NCI-H2196 (cell line): ENCODE measurements at regions not wholly inside any gene's neighbourhood (a gene's known extent, or its start where the extent isn't known, plus 50 kb on each side); places are given as distances from the start of the nearest gene placed in this dataset.

Source experiments
- DNase-seq: peaks from one replicate; lab custom pipeline; 2025; ENCODE audit not compliant: unreplicated experiment; lab: John Stamatoyannopoulos, UW

DNA sequence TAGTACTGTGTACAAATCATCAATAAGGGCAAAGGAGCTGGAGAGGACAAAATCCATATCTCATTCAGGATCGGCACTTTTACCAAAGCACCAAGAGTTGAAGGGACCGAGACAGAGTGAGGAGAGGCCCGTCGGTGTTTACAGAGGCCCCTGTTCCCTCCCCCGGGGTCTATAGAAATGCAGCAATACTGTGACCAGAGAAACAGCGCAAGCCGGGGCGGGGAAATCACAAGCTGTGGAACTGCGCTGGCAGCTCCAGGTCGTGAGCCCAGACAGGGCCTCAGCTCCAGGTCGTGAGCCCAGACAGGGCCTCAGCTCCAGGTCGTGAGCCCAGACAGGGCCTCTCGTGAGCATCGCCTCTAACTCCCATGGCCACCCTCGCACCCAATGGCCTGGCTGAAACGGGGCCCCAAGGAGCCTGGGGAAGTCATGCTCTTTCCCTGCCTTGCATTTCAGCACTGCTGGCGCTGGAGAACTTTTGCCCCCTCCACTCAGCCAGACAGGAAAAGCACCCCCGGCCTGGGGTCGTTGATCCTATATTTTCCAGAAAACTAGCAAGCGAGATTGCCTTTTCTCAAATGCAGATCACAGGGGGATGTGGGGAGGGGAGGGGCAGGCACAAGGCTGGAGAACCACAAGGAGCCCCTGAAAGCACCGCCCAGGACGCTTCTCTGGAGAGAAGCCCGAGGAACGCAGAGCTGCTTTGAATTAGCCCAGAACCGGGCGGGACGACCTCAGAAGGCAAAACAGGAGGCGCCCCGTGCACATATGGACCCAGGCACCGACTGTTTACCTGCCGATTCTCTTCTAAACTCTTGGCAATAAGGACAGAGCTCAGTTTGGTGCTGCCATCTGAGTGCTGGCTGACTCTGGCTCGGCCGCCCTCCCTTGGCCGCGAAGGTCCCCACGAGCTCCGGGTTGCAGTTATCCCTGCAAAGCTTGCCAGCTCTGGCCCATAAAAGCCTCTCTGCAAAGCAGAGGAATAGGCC, 223.7 kb downstream of the ACKR3 start:
- DNase-seq, result no peak

DNA sequence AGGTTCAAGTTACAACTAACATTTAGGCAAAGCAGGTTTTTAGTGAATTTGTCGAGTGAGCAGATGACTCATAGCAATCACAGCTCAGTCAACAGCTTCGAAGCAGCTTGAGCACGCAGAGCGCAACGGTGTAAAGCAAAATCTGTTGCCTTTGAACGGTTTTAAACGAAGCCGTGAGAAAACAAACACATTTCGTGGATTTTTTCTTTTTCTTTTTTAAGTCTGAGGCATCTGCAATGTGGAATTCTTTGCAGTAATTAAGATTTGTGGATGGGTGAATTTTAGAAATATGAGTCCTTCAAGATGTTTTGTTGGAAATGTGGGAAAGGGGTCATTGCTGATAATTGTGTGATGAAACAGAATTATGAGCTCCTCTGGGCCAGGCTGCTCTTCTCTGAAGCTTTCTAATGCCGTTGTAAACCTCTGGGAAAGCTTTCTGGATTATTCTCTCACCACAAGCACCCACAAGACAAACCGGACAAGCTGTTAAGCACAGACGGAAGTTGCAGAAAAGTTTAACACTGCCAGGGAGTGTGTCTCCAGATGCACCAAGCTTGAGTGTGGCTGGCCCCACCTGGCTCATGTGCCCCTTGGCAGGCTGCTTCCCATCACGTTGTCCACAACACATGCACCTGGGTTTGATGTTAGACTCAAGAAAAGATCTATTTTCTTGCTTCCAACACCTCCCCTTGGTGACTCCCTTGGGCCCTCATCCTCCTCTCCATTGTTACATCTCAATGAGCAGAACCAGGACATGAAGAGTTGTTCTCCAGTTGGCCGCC, 224.7 kb downstream of the ACKR3 start:
- no peak for DNase-seq

DNA sequence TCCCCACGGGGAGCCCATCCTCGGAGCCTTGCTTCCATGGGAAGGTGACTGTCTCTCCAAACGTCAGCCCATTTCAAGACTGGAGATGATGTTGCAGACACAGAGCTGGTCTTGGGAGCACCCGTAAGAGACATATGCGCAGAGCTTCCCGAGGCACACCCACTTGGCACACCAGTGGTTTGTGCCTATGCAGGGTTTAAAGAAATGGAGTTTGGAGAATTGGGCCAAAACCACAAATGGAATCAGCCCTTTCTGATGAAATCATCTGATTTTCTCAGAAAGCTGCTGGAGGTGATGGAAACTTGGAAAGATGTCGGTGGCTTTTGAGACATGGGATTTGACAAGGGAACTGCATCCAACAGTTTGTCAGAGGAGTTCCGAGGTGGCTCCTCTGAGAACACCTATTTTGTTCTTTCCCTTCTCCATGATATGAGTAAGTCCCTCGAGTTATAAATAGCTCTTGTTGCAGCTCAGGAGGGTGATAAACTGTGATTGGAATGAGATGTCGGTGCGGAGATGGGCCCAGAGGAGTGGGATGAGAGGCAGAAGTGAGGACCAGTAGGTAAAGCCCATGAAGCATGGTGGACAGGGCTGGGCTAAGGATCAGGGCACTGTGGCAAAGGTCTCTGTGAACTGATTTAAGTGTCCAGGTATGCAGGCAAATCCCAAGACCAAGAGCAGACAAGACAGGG, 225.7 kb downstream of the ACKR3 start:
- DNase-seq, result no peak

DNA sequence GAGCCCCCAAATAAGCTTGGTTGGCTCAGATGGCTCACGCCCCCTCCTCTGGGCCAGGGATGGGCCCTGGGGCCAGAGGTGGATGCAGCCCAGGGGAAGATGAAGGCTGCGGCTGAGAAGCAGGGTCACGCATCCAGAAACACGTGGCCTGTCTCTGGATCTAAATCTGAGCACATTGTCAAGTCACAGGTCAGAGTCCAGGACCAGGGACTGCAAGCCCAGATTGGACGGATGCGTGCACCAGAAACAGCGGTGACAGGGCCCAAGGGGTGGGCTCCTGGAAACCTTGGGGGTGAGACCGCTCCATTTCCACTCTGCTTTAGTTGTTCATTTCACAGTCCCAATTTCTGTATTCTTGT, 226.2 kb downstream of the ACKR3 start:
- DNase-seq, result no peak

DNA sequence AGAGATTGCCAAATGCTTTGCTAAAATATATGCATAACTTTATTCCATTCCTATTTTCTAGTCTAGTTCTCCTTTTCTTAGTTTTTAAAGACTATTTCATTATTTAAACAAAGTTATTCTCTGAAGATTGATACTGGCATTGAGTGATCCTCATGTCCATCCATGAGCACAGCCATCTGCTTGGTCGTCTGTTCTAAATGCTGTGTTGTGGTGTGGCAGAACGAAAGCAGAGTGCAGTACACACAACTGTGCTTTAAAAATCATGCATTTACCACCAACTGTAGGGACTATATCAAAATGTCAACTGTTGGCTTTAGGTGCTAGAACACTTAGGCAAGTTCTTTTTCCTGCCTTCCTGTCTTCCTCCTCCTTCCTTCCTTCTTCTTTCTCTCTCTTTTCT, 226.6 kb downstream of the ACKR3 start:
- DNase-seq, result no peak

DNA sequence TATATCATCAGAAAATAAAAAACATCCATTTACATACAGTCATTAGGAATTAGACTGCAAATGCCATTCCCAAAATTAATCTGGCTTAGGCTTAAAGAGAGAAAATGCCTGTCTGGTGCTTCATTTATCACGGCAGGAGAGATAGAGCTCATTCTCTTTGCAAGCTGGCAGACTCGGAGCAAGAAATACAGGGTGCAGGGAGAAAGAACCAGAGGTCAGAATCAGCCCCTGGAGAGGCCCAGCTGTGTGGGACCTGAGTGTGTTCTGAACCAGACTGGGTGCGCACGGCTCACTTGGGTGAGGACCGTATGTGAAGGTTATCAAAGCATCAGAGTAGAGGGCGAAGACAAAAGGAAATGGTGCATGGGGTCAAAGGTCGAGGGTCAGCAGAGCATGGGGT, 227.8 kb downstream of the ACKR3 start:
- no peak for DNase-seq

DNA sequence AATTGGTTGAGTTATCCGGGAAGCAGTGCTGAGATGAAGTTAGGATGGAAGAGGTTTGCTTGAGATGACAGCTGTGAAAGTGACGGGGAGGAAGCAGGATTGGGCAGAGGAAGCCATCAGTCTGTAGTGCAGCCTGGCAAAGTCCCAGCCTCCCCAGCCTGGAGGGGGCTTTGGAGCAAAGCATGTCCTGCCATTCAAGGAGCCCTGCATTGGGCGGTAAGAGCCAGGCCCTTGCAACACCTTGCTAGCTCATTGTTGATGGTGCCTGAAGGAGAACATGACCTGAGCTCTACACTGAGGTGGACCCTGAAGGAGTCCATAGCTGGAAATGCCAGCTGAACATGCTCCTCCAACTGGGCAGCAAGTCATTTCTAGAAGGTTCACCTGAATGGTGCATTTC, 228.9 kb downstream of the ACKR3 start:
- DNase-seq, result no peak

DNA sequence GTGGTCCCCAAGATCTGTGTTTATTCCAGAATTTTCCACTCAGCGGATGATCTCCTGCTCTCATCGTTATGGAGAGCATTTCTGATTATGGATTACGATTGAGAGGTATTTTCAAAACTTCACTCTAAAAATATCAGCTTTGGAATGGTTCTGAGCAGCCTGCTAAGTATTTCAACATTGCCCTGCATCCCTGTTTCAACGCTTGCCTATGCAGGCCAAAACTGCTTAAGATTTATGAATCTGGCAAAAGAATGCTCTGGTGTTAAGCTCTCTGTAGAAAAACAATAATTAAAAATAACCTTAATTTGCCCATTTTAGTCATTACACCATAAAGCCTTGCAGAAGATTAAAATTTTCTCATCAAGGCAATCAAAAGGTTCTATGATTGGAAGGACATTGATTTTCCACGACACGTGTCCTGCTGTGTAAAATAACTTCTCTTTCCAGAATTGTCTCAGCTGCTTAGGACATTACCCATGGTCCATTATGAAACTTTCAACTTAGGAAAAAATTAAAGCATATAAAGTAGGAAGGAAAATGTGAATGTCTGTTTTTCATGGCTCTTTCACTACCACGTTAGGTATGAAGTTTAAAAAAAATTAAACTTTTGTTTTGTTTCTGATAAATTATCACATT, 229.9 kb downstream of the ACKR3 start:
- no peak for DNase-seq

DNA sequence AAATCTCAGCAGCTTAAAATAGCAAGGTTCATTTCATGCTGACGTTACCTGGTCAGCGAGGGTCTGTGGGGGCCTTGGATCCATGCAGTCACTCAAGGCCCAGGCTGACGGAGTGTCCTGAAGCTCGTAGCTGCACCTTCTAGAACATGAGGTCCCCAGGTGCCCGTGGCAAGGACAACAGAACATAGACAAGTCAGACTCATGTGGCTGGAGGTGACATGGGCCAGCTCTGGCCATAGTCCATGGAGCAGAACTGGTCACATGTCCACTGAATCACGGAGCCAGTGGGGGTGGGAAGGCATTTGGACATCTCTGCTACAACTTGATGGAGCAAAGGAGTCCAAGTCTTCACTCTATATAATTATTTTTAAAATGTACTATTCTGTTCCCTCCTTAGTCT, 233.2 kb downstream of the ACKR3 start:
- no peak for DNase-seq

DNA sequence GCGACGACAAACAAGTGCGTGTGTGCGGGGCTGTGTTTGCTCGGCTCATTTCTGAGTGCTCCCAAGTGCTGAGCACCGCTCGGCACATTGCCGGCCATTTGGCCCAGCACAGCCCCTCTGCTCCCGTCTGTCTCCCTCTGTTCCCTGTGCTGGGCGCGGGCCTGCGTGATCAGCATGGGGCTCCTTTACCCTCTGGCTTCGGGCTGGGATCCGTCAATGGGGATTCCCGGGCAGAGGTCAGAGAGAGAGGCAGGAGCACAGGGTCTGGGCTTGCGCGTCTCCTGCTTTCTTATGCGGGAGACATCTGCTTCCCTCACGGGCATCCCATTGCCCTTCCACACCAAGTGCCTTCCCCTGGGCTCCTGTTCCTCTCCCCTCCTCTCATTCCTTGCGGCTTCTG, 234.0 kb downstream of the ACKR3 start:
- no peak for DNase-seq

DNA sequence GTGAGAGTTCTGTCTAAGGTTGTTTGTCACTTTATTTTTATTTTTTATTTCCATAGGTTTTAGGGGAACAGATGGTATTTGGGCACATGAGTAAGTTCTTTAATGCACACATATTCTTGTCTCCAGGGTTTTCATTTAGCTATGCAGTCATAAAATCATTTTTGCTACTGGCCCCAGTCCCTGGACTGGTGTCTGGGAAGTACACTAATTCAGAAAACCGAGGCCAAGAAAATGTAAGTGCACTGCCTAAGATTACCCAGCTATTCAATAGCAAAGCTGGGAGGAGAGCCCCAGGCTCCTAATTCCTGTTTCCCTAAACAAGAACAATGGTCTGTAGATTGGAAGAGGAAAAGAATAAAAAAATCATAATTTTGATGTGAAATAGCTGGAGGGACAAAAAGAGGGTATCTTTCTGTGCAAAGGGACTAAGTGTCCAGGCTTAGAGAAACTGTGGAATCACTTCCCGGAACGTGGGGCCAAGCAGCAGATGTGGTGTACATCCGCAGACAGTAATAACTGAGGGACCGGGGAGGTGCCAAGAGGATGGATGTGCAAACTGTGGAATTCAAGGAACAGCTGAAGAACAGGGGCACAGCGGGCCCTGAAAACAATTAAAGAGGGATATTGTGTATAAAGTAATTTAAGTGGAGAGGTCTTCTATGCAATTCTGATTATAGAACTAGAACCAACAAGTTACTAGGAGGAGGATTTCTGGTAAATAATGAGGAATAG, 236.3 kb downstream of the ACKR3 start:
- DNase-seq, result no peak

DNA sequence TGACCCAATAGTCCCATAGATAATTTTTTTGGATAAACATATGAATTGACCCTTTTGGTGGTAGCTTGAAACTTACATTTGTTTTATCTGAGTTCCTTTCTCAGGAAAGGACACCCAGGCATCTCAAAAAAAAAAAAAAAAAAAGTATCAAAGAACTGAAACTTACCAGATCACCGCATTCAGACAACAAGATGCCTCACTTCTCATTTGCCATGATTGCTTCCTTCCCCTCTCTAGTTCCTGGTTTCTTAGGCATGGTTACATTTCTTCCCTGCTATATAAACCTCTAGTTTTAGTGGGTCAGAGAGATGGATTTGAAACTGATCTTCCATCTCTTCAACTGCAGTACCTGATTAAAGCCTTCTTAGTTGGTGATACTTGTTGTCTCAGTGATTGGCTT, 240.1 kb downstream of the ACKR3 start:
- DNase-seq, result no peak

DNA sequence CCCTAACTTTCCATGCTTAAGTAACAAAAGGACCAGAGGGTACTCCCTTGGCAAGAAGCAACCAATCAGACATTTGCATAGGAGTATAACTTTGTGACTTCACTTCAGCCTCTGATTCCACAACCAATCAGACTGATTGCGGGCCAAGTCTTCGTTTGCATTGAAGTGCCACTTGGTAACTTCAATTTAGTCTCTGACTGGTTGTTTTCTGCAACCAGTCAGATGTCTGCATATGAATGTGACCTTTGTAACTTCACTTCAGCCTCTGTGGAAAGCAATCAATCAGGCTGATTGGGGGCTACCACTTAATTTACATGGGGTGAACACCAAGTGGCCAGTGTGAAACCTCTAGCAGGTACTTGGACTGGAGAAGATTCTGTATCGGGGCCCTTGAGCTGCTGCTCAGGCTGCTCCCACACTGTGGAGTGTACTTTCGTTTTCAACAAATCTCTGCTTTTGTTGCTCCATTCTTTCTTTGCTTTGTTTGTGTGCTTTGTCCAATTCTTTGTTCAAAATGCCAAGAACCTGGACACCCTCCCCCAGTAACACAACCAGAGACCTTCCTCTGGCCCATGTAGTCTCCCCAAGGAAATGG, 241.5 kb downstream of the ACKR3 start:
- no peak for DNase-seq

DNA sequence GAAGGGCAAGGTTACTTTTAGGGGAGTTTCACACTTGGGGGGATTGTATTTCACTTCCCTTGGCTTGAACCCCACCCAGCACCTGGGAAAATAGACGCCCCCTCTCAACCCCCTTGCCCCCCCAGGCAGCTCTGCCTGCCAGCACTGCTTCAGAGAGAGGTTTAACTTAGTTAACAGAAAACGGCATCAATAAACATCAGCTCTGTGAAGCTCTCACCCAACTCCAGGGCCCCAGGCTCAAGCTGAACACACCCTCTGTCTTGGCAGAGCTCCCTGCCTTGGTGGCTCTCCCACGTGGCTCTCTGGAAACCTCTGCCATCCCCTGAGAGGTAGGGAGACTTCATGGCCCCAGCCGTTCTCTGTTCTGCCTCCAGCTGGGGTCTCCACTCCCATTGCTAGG, 244.1 kb downstream of the ACKR3 start:
- DNase-seq, result no peak

DNA sequence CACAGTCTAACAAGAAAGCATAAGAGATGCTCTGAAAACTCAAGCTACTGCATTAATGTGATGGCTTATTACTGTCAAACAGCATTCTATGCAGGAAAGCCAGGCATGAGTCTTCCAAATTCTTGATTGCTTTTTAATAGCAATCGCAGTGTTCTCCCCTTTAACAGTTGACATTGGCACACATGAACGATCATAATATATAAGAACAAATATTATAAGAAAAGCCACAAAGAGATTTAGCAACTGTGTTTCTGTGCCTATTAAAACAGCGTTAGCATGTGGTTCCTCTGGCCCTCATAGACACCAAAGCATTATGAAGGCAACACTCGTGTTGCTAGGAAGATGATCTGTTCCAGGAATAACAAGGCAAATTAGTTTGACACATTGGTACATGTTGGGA, 245.0 kb downstream of the ACKR3 start:
- no peak for DNase-seq

DNA sequence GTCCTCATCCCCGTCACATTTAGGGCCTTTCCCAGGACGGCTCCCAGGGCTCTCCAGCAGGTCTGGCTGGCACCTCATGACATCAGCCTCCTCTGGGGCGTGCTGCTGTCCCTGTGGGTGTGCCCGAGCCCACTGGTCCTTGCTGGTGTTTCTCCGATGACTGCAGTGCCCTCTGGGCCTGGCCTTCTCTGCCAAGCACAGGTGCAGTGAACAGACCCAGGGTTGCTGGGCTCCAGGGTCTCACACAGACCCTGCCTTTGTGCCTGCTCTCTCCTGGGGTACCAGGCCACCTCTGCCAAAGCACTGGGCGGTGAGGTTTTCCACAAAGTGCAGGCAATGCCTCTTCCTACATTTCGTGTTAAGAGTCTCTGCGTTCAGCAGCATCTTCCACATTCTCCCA, 246.1 kb downstream of the ACKR3 start:
- no peak for DNase-seq

DNA sequence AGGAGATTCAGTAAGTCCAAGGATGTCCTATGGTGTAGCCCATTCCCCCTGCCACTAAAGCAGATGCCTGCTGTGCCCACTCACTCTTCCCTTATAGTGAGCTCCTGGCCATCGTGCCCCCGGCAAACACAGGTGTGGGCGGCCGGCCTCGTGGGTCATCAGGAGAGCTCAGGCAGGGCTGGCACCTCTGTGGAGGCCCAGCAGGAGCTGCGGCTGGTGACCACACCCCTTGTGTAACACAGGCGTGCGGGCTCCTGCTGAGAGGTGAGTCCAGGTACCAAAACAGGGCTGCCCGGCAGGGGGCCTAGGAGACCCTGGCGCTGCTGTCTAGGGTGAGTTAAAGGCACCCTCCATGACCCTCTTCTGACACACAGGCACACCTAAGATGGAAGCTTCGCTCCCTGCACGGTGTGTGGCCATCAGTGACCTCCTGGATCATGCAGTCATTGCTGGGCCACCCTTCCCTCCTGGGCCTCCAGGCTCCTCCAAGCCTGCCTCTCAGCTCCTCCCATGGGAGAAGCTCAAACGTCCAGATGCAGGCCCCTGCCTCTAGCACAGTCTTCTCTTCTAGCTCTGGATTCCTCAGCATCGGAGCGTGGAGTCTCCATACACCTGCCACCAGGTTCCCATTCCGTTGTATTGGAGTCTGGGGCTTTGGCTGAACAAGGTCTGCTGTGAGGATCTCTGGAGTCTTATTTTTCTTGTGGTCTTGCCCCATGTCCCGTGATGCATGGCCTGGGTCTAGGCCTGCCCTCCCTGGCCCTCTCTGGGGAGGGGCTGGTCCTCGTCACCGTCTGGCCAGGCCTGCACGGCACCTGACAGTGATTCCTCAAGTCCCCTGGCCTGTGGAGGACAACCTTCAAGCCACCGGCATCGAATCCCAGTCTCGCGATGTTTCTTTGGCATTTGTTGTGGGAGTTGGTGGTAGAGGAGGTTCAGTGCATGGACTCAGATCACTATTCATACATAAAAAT, 246.9 kb downstream of the ACKR3 start:
- no peak for DNase-seq

DNA sequence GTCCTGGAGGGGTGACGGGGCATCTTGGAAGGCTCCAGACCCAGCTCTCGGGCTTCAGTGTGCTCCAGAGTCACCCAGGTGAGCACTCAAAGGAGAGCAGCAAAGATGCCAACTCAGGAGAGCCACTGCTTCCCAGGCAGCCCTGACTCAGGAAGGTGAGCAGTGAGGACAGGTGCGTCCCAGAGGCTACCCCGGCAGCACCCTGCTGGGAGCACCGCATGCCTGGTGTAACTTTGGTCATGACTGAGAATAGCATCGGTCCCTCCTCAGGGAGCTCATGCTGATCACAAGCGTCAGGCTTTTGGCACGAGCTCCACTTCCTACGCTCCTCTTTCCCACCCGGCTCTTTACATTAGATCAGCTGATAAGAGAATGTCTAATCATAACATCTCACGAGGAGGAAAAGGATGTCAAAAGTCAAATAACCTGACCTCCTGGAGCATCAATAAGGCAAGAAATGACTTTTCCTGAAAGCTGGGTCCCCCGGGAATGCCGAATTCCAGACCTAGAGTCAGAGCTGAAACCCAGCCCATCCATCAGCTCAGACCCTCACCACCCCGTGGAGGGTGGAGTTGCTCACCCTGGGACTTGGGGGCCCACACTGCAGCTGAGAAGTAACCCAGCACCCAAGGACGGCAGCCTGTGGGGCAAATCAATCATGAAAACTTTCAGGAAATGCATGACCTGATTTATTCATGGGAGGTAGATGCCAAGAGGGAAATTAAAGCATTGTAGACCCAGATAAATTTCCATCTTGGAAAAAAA, 248.8 kb downstream of the ACKR3 start:
- DNase-seq, result no peak
